A673 (cell line): ENCODE measurements at regions not wholly inside any gene's neighbourhood (a gene's known extent, or its start where the extent isn't known, plus 50 kb on each side); places are given as distances from the start of the nearest gene placed in this dataset.

Source experiments
- BruUV-seq: library from RNA; stranded (reverse); fragments of 400-500 nt; replicated peaks from 2 replicates; lab custom pipeline; 2021; lab: Mats Ljungman, UMichigan
- CTCF ChIA-PET: fragments of 300-600 bp; sonication (Branson Sonifier 250); formaldehyde crosslinking; loops from one replicate; lab custom pipeline; 2022; ENCODE audit warnings: antibody characterized with exemption; lab: Charles Lee
- POLR2A ChIA-PET: fragments of 300-600 bp; sonication (Branson Sonifier 250); formaldehyde crosslinking; loops from one replicate; lab custom pipeline; 2022; ENCODE audit warnings: antibody characterized with exemption; ENCODE audit not compliant: low non-redundant PET; lab: Charles Lee
- DNase-seq: peaks from one replicate; pipeline ENCODE4 v3.0.0-alpha.2; 2015; ENCODE audit warnings: low spot score
- H3K27ac ChIP-seq: fragments of 200-600 bp; sonication (generic); 2 replicates; pipeline ENCODE4 v1.5.1; 2016; ENCODE audit warnings: mixed run types, low read depth, mild to moderate bottlenecking, mixed read lengths, antibody characterized with exemption, low read length; ENCODE audit not compliant: poor library complexity, severe bottlenecking
- H3K27me3 ChIP-seq: fragments of 200-600 bp; sonication (generic); replicated peaks from 2 replicates; pipeline ENCODE4 v1.6.1; 2017; ENCODE audit warnings: mixed run types, low read depth, mild to moderate bottlenecking, mixed read lengths, antibody characterized with exemption, low read length; ENCODE audit not compliant: insufficient read depth, poor library complexity
- H3K36me3 ChIP-seq: fragments of 200-600 bp; sonication (generic); 2 replicates; pipeline ENCODE4 v1.6.1; 2016; ENCODE audit warnings: mixed run types, mild to moderate bottlenecking, mixed read lengths, antibody characterized with exemption, low read length; ENCODE audit not compliant: insufficient read depth, poor library complexity, severe bottlenecking
- H3K4me1 ChIP-seq: fragments of 200-600 bp; sonication (generic); 2 replicates; pipeline ENCODE4 v1.6.1; 2017; ENCODE audit warnings: mixed run types, mild to moderate bottlenecking, mixed read lengths, antibody characterized with exemption, low read length; ENCODE audit not compliant: insufficient read depth, poor library complexity, severe bottlenecking
- H3K4me3 ChIP-seq: fragments of 200-600 bp; sonication (generic); 2 replicates; pipeline ENCODE4 v1.5.1; 2016; ENCODE audit warnings: low read depth, mixed run types, mild to moderate bottlenecking, mixed read lengths, low read length; ENCODE audit not compliant: poor library complexity, severe bottlenecking
- H3K9me3 ChIP-seq: fragments of 200-600 bp; sonication (generic); 2 replicates; pipeline ENCODE4 v1.6.1; 2016; ENCODE audit warnings: mixed run types, low read depth, mild to moderate bottlenecking, mixed read lengths, antibody characterized with exemption, low read length; ENCODE audit not compliant: poor library complexity, severe bottlenecking
- CTCF ChIP-seq: fragments of 300-800, 200-600 bp; sonication (generic); conservative IDR thresholded peaks from 2 replicates; pipeline ENCODE4 v1.5.1; 2017; ENCODE audit warnings: low read depth, mild to moderate bottlenecking, antibody characterized with exemption, low read length, moderate library complexity, mixed read lengths
- EZH2 ChIP-seq: fragments of 200-600 bp; sonication (generic); IDR thresholded peaks from 2 replicates; pipeline ENCODE4 v1.6.1; 2017; ENCODE audit warnings: borderline replicate concordance, low read depth, mild to moderate bottlenecking, mixed read lengths, antibody characterized with exemption, low read length; ENCODE audit not compliant: poor library complexity, severe bottlenecking
- intact Hi-C: fragments of 100-400 bp; cut with micrococcal nuclease; formaldehyde crosslinking; loops from one replicate; pipeline ENCODE4 v1.10.0; 2022; ENCODE audit not compliant: unreplicated experiment

- no peak for DNase-seq
- TF ChIP-seq EZH2 (no peak), CTCF (no peak)
- H3K36me3 ChIP-seq, result no peaks in the 10 kb centered on the region
- H3K4me1 ChIP-seq, result no peaks in the 10 kb centered on the region
- no TSS peak for BruUV-seq
- CTCF ChIA-PET, result no interaction called here
- POLR2A ChIA-PET, result no interaction called here
- intact Hi-C loops, result no loop called here
- H3K4me3 ChIP-seq, result no peak overlapping the region
- no peaks in the 10 kb centered on the region for H3K9me3 ChIP-seq
- H3K27me3 ChIP-seq, result no peaks in the 10 kb centered on the region
- H3K27ac ChIP-seq, result no peak overlapping the region
Measured at GRCh38 chr5:92889140-92889539, 691.9 kb downstream of the NR2F1-AS1 start.

GRCh38 chr5:92887254-92887653 is 693.8 kb downstream of the NR2F1-AS1 start:
- ChIA-PET POLR2A (no interaction called here), CTCF (no interaction called here)
- Histone ChIP-seq H3K9me3 (no peaks in the 10 kb centered on the region), H3K4me3 (no peak overlapping the region), H3K4me1 (no peaks in the 10 kb centered on the region), H3K27ac (no peak overlapping the region), H3K36me3 (no peaks in the 10 kb centered on the region), H3K27me3 (no peaks in the 10 kb centered on the region)
- no peak for TF ChIP-seq EZH2
- no peak for TF ChIP-seq CTCF
- no peak for DNase-seq
- intact Hi-C loops, result no loop called here
- BruUV-seq, result no TSS peak

DNA sequence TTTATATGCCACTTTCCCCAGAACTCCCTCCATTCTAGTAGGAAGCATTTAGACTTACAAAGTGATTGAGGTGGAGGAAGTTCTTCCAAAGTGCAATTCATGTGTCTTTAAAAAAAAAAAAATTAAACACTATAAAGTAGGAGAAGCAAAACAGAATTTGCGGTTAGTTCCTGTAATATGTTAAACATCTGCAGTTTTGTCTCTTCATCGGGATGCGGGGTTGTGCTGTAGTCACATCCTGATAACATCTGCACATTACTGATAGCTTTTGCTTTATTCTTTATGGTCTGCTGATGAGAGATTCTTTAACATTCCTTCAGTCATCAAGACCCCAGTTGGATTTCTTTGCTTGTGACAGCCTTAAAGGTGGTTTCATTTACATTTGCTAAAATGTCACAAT is 694.3 kb downstream of the NR2F1-AS1 start:
- Histone ChIP-seq H3K4me1 (no peaks in the 10 kb centered on the region), H3K36me3 (no peaks in the 10 kb centered on the region), H3K9me3 (no peaks in the 10 kb centered on the region), H3K27me3 (no peaks in the 10 kb centered on the region), H3K27ac (no peak overlapping the region), H3K4me3 (no peak overlapping the region)
- POLR2A ChIA-PET, result no interaction called here
- DNase-seq, result no peak
- intact Hi-C loops, result no loop called here
- no peak for TF ChIP-seq CTCF
- no peak for TF ChIP-seq EZH2
- BruUV-seq, result no TSS peak
- CTCF ChIA-PET, result no interaction called here
